Islet of Langerhans (tissue), 1 donor: ENCODE measurements at regions not wholly inside any gene's neighbourhood (a gene's known extent, or its start where the extent isn't known, plus 50 kb on each side); places are given as distances from the start of the nearest gene placed in this dataset.
"Not testable (repeated sequence)": the region's sequence is repeated elsewhere in the genome, so short reads cannot be mapped to it uniquely, and the experiment has no call there.

Source experiments
- FAIRE-seq: peaks from one replicate; lab custom pipeline; 2011; peaks lifted over from hg19 to GRCh38; lab: Jason Lieb, UNC

DNA sequence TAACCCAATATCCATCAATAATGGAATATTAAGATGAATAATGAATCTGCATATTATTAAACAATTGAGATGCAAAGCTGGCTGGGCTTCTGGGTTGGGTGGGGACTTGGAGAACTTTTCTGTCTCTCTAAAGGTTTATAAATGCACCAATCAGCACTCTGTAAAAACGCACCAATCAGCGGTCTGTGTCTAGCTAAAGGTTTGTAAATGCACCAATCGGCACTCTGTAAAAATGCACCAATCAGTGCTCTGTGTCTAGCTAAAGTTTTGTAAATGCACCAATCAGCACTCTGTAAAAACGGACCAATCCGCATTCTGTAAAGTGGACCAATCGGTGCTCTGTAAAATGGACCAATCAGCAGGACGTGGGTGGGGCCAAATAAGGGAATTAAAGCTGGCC, 1296.3 kb upstream of the PCDH20 start:
- FAIRE-seq = not testable (repeated sequence)

DNA sequence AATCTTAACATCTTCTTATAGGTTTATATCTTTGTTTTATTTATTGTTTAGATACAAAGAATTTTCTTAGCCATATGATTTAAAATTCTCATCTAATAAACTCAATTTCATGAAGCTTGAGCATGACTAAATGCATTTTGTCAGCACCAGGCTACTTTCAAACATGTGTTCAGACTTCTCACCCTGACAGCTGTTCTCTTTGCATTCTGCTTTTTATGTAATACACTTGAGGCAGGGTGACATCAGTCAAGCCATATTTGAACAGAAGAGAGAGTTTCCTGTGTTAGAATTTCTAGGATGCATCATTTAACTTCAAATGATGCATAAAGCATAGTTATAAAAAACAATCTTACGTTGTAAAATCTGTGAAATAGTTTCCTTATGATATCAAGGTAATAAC, 1295.1 kb upstream of the PCDH20 start:
- FAIRE-seq = peak; percentile 9

DNA sequence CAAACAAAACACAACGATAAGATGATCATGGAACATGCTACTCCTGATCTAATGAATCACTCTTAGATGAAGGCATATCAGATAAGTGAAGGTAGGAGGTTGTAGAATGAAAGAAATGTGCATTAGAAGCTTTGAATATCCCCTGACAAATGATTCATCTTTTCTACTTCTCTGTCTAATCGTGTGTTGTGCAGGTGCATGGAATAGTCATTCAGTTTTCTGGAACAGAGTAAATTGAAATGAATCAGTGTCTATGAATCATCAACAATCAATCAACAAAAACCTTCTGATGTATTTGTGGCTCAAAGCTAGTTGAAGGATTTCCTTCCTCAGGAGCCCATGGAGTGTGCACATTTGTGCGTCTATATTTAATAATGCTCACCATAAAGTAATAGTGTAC, 1290.4 kb upstream of the PCDH20 start:
- FAIRE-seq = no peak

DNA sequence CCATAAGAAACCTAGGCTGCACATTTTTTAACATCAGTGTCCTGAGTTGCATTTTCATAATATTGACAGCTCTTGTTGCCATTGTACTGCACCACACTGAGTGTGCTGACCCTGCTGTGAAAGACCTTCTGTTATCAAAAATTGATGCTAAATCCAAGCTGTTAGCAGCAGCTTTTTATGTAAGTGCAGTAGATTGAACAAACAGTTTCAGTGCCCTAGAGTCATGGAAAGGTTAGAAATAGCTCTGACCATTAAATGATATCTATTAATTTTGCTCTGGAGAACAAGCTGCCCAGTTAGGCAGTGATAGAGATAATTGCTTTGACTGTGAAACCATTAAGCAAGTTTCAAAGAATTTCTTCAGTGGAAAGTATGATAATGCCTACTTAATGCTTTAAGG, 1289.2 kb upstream of the PCDH20 start:
- no peak for FAIRE-seq

DNA sequence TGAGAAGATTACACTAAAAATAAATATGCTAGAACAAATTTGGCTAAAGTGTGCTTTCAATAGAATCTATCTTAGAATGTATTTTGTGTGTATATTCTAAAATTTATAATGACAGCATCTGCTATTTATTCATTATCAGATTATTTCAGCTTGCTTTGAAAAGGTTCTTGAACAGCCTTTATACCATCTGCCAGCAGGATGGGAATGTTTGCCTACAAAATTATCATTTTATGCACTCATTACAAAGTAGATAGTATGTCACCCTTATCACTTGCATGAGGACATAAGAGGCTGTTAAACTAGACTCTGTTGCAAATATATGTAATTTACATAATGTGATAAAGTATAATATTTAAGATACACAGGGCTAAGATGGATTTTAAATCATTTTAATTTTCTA, 1286.9 kb upstream of the PCDH20 start:
- peak; percentile 79 for FAIRE-seq

DNA sequence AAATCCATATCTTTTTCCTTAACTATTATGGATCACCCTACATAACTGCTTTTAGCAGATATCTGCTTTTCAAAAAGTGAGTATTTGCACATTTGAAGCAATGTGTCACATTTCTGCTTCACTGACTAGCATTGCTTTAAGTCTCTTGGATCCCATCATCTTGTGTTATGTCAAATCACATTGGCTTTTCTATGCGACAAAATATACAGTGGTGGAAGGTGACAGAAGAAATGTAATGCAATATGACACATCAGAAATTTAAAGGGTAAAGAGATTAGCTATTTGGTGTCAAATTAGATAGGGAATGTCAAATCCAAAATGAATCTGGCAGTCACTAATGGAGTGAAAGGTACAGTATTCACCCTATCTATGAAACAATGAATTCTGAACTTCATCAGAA, 1282.1 kb upstream of the PCDH20 start:
- FAIRE-seq = no peak

DNA sequence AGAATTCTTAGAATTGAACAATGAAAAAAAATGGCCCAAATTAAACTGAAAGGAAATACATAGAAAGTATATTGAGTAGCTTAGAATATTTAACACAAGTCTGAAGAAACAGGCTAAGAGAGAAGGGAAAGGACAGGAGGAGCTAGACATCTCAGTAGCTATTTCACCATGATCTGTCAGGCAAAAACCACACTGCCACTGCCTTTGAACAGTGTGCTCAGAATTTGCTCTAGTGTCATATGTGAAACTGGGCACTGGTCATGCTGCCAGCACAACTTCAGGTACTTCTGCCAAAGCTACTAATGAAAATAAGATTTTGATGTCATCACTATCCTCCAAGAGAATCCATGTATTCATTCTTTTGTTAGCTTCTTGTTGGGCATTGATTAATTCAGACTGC, 1280.8 kb upstream of the PCDH20 start:
- no peak for FAIRE-seq

DNA sequence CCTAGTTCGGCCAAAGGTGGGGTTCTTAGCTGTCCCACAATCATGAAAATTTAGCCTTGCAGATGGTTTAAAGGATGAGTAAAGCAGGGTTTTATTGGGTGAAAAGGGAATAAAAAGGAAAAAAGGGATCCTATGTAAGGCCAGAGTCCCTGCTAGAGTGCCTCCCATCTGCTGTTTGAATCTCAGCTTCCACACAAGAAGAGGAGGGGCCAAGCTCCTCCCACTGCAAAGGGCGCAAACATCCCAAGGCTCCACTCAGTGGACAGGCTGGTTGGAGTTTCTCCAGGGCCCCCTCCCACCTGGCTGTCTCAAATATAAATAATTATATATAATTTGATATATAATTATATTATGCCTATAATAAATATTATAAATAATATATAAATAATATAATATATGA, 1272.1 kb upstream of the PCDH20 start:
- no peak for FAIRE-seq

DNA sequence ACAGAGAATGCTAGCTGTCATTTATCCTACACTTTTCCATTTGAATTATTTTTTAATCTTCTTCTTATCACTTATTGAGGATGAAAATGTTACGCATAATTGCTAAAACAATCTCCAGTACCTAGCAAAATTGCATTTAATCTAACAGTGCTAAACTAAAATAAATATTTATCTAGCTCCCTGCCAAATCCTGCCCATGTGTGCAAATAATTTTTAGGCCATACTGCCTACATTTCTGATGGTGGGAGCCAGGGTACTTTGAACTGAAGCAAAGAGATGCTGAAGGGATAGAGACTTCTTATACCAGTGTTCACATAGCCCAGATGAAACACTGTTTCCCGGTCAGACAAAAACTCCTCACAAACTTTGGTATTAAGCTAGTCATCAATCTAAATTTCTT, 1268.7 kb upstream of the PCDH20 start:
- FAIRE-seq = no peak

DNA sequence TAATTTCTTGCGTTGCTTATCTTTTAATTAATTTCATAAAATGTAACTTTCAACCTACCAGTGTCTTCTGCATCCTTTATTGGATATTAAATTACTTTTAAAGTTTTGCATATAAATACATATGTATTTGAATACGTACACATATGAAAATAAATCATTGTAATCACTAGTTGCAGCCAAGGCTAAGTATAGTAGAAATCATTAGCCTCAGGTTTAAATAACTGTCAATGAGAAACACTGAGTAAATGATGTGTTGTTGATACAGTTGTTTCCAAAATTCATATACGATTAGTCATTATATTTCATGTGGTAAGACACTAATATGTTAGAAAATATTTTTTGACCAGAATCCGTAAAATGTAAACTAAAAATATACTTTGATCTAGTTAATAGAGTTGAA, 1267.1 kb upstream of the PCDH20 start:
- FAIRE-seq = no peak

DNA sequence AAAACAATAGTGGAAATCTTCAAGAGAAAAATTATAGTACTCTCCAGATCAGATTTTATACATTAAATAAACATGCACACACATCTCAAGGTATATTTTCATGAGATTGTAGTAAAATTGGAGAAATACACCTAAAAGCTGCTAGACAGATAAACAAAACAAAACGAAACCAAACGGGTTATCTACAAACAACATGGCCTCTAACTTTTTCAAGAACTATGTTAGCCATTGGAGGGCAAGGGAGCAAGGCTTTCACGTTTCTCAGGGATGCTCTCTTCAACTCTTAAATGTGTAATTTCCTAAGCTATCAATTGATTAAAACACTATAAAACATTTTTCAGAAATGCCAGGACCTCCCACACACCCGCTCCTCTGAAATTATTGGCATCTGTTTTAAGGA, 1262.4 kb upstream of the PCDH20 start:
- no peak for FAIRE-seq

DNA sequence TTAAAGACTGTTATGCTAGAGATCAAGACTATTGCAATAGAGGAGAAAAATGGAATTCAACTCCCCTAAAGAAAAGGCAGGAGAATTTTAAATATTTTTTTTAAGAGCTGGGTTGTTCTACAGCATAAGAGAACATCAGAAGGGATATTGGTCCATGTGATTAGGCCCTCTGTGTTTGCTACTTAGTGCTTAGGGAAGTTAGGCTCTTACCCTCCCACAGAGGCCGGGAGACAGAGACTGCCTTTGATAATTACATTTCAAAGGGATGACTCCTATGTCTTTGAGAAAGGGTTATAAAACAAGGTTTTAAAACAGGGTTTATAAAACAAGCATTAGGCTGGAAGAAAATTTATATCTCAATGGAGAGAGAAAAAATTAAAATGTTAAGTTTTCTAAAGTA, 1248.1 kb upstream of the PCDH20 start:
- FAIRE-seq = no peak

DNA sequence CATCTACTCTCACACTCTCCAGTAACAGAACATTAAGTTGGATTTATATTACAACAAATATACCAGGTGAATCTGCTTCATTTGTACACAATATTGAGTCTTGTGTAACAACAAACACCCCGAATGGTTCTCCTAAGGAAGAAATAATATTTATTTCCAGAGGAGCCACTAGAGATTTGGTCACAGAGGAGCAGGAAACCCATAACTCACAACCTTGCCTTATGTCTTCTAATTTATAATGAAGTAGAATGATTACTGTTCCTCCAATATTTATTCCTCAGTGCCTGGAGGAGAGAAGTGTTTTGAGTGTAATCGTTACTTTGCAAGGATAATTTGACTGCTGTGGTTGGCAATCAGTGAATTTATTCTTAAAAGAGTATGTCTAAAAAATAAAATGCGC, 1243.7 kb upstream of the PCDH20 start:
- no peak for FAIRE-seq

DNA sequence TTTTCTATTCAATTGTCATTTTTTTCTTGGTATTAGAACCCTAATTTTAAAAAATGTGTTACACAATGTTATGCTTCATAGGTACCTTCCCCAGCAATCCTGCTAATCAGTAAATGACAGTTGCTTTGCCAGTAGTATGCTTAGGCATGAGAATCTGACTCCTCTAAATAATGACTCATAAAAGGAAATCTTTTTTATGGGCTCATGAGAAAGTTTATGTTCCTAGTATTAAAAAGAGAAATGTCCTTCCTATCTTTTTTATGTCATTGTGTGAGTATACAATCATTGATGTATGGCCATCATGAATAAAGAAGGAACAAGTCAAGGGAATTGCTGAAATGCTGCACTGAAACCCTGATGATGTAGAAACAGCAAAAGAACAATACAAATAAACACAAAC, 1237.7 kb upstream of the PCDH20 start:
- FAIRE-seq = no peak

DNA sequence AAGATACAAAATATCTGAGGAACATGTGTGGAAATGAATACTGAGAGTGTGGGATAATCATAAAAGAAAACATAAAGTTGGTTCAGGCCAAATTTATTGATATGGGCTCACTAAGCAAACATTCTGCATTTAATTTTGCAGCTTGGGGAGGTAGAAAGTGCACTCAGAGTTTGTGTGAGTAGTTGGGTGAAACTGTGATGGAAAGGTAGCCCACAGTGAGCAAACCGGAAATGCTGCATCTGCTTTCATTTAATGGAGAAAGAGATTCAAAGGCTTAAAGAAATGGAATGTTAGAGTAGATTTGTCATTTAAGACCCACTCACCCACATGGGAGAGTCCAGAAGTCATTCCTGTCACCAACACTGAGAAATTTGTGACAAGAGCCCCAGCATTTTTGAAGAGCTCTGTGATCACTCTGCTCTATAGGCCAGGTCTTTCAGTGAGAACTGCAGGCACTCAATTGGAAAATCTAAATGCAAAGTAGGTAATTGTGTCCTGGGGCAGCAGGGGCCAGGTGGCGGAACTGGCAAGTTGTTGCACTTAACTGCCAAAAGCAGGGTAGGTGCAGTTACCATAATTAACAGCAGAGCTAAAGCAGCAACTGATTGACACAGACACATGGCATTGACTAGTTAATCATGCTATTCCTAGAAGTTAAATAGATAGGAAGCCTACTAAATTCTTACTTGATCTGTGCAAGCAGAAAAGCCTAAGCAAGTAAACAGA, 1228.3 kb upstream of the PCDH20 start:
- no peak for FAIRE-seq

DNA sequence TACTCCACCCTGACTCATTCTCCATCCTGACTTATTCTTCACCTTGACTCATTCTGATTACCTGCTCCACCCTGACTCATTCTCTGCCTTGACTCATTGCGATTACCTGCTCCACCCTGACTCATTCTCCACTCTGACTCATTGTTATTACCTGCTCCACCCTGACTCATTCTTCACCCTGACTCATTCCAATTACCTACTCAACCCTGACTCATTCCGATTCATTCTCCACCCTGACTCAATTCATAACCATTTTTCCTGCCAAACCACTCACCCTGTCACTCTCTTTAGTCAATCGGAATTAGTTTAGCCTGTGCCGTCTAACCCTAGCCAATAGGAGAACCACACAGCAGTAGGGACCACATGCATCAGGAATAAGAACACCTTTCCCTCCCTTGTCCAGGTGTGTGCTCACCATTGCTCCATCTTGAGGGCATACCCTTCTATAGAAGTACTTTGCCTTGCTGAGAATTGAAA, 1227.4 kb upstream of the PCDH20 start:
- FAIRE-seq = no peak

DNA sequence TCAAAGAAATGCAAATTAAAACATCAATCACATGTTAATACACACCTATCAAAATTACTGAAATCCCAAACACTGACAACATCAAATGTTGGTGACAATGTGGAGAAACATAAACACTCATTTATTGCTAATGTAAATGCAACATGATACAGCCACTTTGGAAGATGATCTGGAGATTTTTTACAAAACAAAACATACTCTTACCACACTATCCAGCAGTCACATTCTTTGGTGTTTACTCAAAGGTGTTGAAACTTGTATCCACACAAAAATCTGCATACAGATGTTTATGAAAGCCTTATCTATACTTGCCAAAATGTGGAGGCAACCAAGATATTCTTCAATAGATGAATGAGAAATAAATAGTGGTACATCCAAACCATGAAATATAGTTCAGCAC, 1219.5 kb upstream of the PCDH20 start:
- no peak for FAIRE-seq

DNA sequence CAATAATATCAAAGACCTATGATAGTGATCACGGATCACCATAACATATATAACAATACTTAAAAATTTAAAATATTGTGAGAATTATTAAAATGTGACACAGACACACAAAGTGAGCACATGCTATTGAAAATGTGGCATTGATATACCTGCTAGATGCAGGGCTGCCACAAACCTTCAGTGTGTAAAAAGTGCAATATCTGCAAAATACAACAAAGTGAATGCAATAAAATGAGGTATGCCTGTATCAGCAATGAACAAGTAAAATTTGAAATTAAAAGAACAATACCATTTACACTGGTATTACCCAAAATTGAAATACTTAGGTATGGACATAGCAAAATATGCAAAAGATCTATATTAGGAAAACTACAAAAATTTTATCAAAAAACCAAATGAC, 1217.8 kb upstream of the PCDH20 start:
- FAIRE-seq = no peak

DNA sequence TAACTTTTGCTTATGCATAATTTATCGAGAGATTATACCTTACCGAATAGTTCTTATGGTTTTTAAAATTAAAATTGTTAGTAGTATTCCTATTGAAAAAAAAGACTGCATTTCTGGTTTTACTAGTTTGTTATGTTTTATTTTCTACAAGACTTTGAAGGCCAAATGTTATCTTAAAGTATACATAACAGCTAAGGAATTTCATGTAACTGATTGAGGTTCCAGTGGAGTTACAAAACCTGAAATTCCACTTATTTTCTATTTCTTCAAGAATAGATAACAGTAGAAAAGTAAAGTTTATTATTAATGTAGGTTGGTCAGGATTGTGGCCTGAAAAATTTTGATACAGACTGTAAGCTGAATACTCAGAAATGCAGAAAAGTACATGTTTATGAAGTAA, 1216.0 kb upstream of the PCDH20 start:
- FAIRE-seq = no peak

DNA sequence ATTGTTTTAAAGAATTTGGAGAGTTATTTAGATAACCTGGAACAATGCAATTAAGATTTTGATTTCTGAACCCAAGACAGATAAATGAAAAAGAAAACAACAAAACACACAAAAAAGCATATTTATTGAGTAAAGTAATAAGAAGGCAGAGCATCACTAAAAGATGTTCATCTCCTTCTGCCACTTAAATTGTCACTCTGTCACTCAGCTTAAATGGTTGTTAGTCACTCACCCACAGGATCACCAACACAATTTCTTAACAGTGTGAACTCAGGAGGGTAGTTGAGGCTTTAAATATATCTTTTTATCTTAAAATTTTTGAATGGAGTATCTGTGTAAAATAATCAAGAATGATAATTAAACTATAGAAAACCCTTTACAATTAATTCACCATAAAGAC, 1215.5 kb upstream of the PCDH20 start:
- FAIRE-seq = no peak

DNA sequence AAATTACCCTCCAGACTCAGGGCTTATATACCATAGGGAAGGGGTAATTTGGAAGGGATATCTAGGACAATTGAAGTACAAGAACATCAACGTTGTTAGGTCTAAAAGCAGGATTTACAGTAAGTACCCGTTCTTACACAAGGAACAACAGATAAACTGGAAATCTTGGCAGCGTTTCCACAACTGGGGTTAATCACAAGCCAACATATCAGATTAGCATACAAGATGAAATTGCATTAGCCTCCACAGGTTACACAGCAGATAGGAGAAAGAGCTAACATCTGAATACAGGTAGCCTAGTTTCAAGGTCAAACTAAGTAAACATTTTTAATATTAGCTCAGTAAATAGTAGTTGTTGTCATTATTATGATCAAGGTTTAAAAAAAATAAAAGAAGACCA, 1214.0 kb upstream of the PCDH20 start:
- peak; percentile 64 for FAIRE-seq

DNA sequence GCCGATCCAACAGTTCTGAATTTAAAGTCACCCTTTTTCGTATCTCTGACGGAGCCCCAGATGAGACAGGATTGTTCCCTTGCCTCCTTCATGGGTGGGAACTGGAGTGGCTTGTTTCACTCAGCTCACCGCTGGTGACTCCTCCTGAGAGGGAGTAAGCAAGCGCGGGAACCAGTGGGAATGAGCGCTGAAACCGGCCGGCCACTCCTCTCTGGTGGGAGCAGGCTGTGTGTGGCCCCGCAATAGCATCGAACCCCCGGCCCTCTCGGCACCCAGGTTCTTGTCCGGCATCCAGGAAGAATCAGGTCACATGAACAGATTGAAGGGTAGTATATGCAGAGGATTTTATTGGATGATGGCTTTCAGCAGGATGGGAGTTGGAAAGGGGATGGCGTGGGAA, 1211.6 kb upstream of the PCDH20 start:
- FAIRE-seq = no peak

DNA sequence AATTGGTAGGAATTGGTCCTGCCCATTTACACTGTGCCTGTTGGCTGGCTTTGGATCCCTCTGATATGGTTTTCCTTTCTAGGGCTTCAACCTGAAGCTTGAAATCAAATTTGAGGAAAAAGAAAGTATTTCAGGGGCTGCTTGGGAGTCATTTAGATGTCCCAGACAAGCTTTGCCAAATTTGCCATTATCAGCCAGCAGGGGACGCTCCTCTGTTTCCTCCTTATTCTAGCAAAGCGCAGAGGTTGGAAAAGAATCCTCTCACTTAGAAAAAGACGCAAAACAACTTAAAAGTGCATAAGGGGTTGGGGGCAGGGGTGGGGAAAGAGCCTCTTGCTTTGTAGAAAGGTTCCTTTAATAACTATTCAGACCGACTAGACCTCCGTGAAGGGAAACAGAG, 1211.1 kb upstream of the PCDH20 start:
- FAIRE-seq = no peak

DNA sequence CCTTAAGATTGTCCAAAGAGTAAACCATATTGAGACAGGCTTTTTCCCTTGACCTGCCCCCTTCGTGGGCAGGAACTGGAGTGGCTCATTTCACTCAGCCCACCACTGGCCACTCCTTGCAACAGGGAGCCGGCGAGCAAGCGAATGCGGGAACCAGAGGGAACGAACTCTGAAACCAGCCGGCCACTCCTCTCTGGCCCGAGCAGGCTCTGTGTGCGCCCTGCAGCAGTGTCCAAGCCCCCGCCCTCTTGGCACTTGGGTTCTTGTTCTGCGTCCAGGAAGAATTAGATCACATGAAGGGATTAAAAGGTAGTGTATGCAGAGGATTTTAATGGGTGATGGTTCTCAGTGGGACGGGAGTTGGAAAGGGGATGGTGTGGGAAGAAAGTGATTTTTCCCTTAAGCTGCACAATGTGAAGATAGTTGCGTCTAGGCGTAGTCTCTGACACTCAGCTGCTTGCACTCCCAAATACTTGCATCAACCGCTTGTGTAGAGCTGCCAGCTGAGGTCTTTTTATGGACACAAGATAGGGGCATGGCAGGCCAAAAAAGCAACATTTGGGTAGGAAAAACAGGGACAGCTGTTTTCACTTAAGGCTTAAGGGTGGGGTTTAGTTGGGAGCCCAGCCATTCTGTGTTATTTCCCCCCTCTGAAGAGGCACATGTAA, 1209.7 kb upstream of the PCDH20 start:
- no peak for FAIRE-seq
